Calu3 (cell line): ENCODE measurements at regions not wholly inside any gene's neighbourhood (a gene's known extent, or its start where the extent isn't known, plus 50 kb on each side); places are given as distances from the start of the nearest gene placed in this dataset.

ENCODE experiments used
- BruUV-seq: library from RNA; stranded (reverse); fragments of 400-500 nt; replicated peaks from 2 replicates; lab custom pipeline; 2021; lab: Mats Ljungman, UMichigan
- CTCF ChIA-PET: fragments of 300-600 bp; sonication (Branson Sonifier 250); formaldehyde crosslinking; loops from one replicate; lab custom pipeline; 2022; ENCODE audit warnings: antibody characterized with exemption; lab: Charles Lee
- DNase-seq: peaks from one replicate; pipeline ENCODE4 v3.0.0; 2022
- H3K27ac Mint-ChIP-seq: one replicate; pipeline ENCODE4 v1.8.0; 2022; ENCODE audit warnings: mixed read lengths; ENCODE audit not compliant: unreplicated experiment
- H3K27me3 Mint-ChIP-seq: one replicate; pipeline ENCODE4 v1.8.0; 2022; ENCODE audit warnings: mixed read lengths; ENCODE audit not compliant: unreplicated experiment
- H3K36me3 Mint-ChIP-seq: one replicate; pipeline ENCODE4 v1.8.0; 2022; ENCODE audit warnings: mild to moderate bottlenecking, moderate library complexity, mixed read lengths; ENCODE audit not compliant: insufficient read depth, unreplicated experiment
- H3K4me1 Mint-ChIP-seq: one replicate; pipeline ENCODE4 v1.8.0; 2022; ENCODE audit warnings: mild to moderate bottlenecking, low read depth, mixed read lengths; ENCODE audit not compliant: unreplicated experiment
- H3K4me3 Mint-ChIP-seq: one replicate; pipeline ENCODE4 v1.8.0; 2022; ENCODE audit warnings: mild to moderate bottlenecking, low read depth, moderate library complexity, mixed read lengths; ENCODE audit not compliant: unreplicated experiment
- H3K9me3 Mint-ChIP-seq: one replicate; pipeline ENCODE4 v1.8.0; 2022; ENCODE audit warnings: low read depth, mixed read lengths; ENCODE audit not compliant: unreplicated experiment
- CTCF ChIP-seq: fragments of 200-600 bp; IDR thresholded peaks from one replicate; pipeline ENCODE4 v1.8.0; 2022; ENCODE audit warnings: antibody characterized with exemption; ENCODE audit not compliant: unreplicated experiment
- intact Hi-C: fragments of 100-400 bp; cut with micrococcal nuclease; formaldehyde crosslinking; loops from one replicate; pipeline ENCODE4 v1.10.0; 2022; ENCODE audit not compliant: unreplicated experiment

- CTCF ChIA-PET = no interaction called here
- Mint-ChIP-seq H3K27me3 (peaks cover 72% of the 10 kb centered on the region), H3K9me3 (no peaks in the 10 kb centered on the region), H3K27ac (no peak overlapping the region), H3K4me3 (no peak overlapping the region), H3K4me1 (no peaks in the 10 kb centered on the region), H3K36me3 (no peaks in the 10 kb centered on the region)
- no TSS peak for BruUV-seq
- no peak for DNase-seq
- TF ChIP-seq CTCF = no peak
- intact Hi-C loops = no loop called here
These were observed 52.6 kb upstream of the RUFY1 start for GRCh38 chr5:179497636-179498340.

- Mint-ChIP-seq H3K27me3 (peaks cover 68% of the 10 kb centered on the region), H3K4me3 (no peak overlapping the region), H3K27ac (no peak overlapping the region), H3K36me3 (no peaks in the 10 kb centered on the region), H3K9me3 (no peaks in the 10 kb centered on the region), H3K4me1 (no peaks in the 10 kb centered on the region)
- no peak for TF ChIP-seq CTCF
- intact Hi-C loops = loop anchor here (2.0 kb wide), 1 partner anchor 1261 kb away; no protein-coding TSS in a partner anchor
- CTCF ChIA-PET = interaction anchor here (0.6 kb wide), 1 partner anchor 14 kb away, joined by 3 read pairs; no protein-coding TSS in a partner anchor
- DNase-seq = peak; percentile 21
- BruUV-seq = no TSS peak
These were observed 54.4 kb upstream of the RUFY1 start for GRCh38 chr5:179495906-179496455.

GRCh38 chr5:179494774-179495526 is 55.4 kb upstream of the RUFY1 start:
- CTCF ChIA-PET = interaction anchor here (1.8 kb wide), 1 partner anchor 1215 kb away, joined by 10 read pairs; no protein-coding TSS in a partner anchor
- intact Hi-C loops = loop anchor here (2.0 kb wide), 1 partner anchor 1260 kb away; no protein-coding TSS in a partner anchor
- no peak overlapping the region for H3K27ac Mint-ChIP-seq
- H3K4me3 Mint-ChIP-seq = no peak overlapping the region
- no peaks in the 10 kb centered on the region for H3K36me3 Mint-ChIP-seq
- BruUV-seq = no TSS peak
- H3K27me3 Mint-ChIP-seq = peaks cover 58% of the 10 kb centered on the region
- H3K9me3 Mint-ChIP-seq = peaks cover 2% of the 10 kb centered on the region
- H3K4me1 Mint-ChIP-seq = no peaks in the 10 kb centered on the region
- DNase-seq = no peak
- TF ChIP-seq CTCF = no peak

GRCh38 chr5:179488975-179489374 is 61.4 kb upstream of the RUFY1 start:
- TF ChIP-seq CTCF = no peak
- no peak overlapping the region for H3K4me3 Mint-ChIP-seq
- CTCF ChIA-PET = no interaction called here
- no peaks in the 10 kb centered on the region for H3K27me3 Mint-ChIP-seq
- DNase-seq = no peak
- no TSS peak for BruUV-seq
- H3K36me3 Mint-ChIP-seq = no peaks in the 10 kb centered on the region
- intact Hi-C loops = no loop called here
- peaks cover 2% of the 10 kb centered on the region for H3K9me3 Mint-ChIP-seq
- no peaks in the 10 kb centered on the region for H3K4me1 Mint-ChIP-seq
- H3K27ac Mint-ChIP-seq = no peak overlapping the region
